ENCODE measurements at regions not wholly inside any gene's neighbourhood (a gene's known extent, or its start where the extent isn't known, plus 50 kb on each side); places are given as distances from the start of the nearest gene placed in this dataset.
"Not testable (repeated sequence)": the region's sequence is repeated elsewhere in the genome, so short reads cannot be mapped to it uniquely, and the experiment has no call there.

DNA sequence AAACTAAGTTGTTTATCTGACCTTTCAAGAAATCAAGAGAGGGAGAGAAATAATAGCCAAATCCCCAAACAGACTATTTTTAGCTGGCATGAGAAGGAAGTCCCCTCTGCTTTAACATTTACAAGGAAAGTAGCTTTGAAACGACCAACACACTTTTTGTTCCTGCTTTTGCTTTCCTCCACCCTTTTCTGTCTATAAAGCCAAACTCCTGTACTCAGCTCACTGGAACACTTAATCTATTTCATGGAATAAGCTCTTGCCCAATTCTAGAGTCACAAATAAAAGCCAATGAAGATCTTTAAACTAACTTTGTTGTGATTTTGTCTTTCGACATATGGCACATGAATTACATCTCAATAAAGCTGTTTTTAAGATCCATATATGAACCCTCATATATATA lies 86.8 kb upstream of the CCDC71L start:
- no peak for DNase-seq (ENCODE audit: low read depth in 1 of 2, low spot score in 1 of 2)

GRCh38 chr7:106749165-106749564 lies 88.2 kb upstream of the CCDC71L start:
- DNase-seq (ENCODE audit: low read depth in 1 of 2, low spot score in 1 of 2) = no peak

DNA sequence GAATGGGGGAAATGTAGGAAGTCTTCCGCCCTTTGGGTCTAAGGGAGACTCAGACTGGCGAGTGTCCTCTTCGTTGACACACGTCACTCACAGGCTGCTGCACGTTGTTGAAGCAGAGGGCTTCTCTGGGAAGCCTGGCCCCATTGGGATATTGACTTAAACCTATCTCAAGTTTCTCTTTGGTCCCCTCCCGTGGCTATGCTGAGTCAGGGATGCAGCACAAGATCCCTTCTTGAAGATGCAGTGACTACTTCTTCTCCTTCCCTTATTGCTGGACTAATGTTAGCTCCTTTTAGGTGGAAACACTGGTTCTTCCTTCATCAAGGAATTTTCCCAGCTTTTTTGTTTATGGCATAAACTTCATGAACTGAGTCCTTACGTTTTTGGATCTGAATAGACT lies 89.8 kb upstream of the CCDC71L start:
- no peak for DNase-seq (ENCODE audit: low read depth in 1 of 2, low spot score in 1 of 2)

- DNase-seq (ENCODE audit: low read depth in 1 of 2, low spot score in 1 of 2) = no peak
These were observed 91.4 kb upstream of the CCDC71L start for GRCh38 chr7:106752367-106752766.

DNA sequence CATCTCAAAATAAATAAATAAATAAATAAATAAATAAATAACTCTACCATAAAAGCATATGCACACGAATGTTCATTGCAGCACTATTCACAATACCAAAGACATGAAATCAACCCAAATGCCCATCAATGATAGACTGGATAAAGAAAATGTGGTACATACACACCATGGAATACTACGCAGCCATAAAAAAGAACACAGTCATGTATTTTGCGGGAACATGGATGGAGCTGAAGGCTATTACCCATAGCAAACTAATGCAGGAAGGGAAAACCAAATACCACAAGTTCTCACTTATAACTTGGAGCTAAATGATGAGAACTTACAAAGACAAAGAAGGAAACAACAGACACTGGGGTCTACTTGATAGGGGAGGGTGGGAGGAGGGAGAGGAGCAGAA lies 94.1 kb upstream of the CCDC71L start:
- DNase-seq (ENCODE audit: low read depth in 1 of 2, low spot score in 1 of 2) = not testable (repeated sequence)

DNA sequence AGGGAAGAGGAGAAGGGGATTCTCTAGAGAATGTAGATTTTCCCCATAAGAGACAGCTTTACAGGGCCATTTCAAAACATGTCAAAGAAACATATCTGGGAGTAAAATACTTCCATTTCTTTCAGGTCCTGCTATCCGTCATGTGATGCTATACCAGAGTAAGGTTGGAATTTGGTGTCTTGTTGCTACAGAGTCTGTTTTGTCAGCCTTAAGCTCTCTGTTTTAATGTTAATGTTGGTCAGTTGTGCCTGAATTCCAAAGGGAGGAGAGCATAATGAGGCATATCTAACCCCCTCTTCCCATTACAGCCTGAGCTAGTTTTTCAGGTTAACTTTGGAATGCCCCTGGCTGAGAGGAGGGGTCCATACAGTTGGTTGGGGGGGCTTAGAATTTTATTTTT lies 94.7 kb upstream of the CCDC71L start:
- no peak for DNase-seq (ENCODE audit: low read depth in 1 of 2, low spot score in 1 of 2)

DNA sequence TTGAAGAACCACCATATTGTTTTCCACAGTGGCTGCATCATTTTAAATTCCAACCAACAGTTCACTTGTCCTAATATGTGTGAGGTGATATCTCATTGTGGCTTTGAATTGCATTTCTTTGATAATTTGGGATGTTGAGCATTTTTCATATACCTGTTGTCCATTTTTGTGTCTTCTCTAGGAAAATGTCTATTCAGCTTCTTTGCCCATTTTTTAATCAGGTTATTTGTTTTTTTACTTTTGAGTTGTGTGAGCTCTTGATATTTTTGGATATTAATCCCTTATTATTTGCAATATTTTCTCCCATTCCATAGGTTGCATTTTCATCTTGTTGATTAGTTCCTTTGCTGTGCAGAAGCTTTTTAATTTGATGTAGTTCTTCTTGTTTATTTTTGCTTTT lies 95.1 kb upstream of the CCDC71L start:
- DNase-seq (ENCODE audit: low read depth in 1 of 2, low spot score in 1 of 2) = no peak

DNA sequence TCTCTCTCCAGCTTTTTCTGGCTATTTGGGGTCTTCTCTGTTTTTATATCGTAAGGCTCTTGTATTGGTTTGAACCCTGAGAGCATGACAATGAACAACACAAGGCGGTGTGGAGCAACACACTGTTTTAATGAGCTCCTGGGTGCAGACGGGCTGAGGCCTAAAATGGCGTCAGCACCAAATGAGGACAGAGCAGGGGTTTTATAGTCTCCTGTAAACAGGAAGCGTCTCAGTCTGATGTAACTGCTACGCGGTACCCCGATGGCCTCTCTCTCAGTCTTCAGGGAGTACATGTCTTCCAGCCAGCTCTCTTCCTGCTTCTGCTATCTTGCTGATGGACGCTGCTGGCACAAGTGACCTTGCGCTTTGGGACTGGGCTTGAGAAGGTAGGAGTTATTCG lies 95.9 kb upstream of the CCDC71L start:
- no peak for DNase-seq (ENCODE audit: low read depth in 1 of 2, low spot score in 1 of 2)

GRCh38 chr7:106757846-106758245 lies 96.9 kb upstream of the CCDC71L start:
- no peak for DNase-seq (ENCODE audit: low read depth in 1 of 2, low spot score in 1 of 2)

DNA sequence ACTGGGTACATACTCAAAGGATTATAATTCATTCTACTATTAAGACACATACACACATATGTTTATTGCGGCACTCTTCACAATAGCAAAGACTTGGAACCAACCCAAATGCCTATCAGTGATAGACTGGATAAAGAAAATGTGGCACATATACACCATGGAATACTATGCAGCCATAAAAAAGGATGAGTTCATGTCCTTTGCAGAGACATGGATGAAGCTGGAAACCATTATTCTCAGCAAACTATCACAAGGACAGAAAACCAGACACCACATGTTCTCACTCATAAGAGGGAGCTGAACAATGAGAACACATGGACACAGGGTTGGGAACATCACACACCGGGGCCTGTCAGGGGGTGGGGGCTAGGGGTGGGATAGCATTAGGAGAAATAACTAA lies 101.9 kb upstream of the CCDC71L start:
- DNase-seq (ENCODE audit: low read depth in 1 of 2, low spot score in 1 of 2) = not testable (repeated sequence)

DNA sequence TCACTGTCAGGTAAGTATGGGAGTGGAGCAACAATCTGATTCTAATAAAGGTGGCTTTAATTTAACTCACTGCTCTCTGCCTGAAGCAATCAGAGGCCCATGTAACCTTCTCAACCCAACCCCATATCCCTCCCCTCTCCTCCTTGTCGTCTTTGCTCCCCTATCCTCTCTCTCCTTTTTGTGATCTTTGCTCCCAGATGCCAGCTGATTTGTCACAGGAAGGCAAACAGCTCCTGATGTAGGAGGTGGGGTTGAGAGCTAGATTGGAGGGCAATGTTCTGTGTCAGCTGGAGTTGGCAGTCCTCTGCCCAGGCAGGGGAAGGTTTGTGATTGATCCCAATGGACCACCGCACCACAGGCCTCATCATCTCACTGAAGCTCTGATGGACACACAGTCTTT lies 101.4 kb upstream of the PIK3CG start:
- no peak for DNase-seq (ENCODE audit: low read depth in 1 of 2, low spot score in 1 of 2)

- DNase-seq (ENCODE audit: low read depth in 1 of 2, low spot score in 1 of 2) = no peak
These were observed 99.2 kb upstream of the PIK3CG start for GRCh38 chr7:106765727-106766355.

DNA sequence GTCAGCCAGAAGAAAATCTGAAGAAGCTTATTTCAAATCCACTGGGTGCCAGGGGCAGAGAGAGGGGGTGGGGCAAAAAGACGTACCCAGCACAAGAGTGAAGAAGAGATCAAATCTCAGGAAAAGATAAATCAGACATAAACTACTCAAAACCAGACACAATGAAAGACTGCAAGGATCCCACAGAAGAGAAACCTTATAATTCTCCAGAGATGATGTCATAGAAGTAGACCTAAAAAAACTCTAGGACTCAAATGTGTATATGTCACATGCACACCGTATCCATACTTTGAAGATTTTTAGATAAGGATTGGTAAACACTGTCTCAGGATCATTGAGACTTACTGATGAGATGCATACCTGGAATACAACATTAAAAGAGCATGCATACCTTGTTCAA lies 98.5 kb upstream of the PIK3CG start:
- no peak for DNase-seq (ENCODE audit: low read depth in 1 of 2, low spot score in 1 of 2)

DNA sequence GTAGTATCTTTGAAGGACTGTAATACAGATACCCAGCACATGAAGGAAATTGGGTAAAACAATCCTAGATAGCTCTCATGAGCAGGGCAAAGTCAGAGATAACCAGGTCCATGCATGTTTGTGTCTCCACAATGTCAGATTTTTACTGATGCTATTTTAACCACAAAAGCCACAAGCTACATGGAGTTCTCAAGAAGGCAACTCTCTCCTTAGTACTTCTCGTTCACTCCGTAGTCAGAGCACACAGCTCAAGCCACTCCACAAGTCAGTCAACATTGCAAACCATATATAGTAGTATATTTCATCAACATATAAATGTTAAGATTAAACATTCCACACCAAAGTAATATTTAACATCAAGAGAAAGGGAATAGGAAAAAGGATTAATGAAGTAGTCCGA lies 98.0 kb upstream of the PIK3CG start:
- no peak for DNase-seq (ENCODE audit: low read depth in 1 of 2, low spot score in 1 of 2)

GRCh38 chr7:106767498-106768323 lies 97.4 kb upstream of the PIK3CG start:
- DNase-seq (ENCODE audit: low read depth in 1 of 2, low spot score in 1 of 2) = no peak

DNA sequence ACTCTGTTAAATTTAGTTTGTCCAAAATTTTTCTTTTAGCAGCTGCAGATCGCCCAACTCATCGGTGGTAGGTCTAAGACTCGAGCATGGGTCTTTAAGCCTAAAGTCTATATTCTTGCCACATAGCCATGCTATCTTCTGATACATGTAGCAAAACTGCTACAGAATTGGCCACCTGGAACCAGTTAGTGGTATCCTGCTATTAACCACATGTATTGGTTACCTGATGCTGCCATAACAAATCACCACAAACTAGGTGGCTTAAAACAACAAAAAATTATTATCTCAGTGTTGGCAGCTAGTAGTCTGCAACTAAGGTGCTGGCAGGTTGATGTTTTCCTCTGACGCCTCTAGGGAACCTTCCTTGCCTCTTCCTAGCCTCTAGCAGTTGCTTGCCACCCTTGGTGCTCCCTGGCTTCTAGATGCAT lies 96.7 kb upstream of the PIK3CG start:
- DNase-seq (ENCODE audit: low read depth in 1 of 2, low spot score in 1 of 2) = no peak

GRCh38 chr7:106770191-106770590 lies 94.9 kb upstream of the PIK3CG start:
- no peak for DNase-seq (ENCODE audit: low read depth in 1 of 2, low spot score in 1 of 2)

DNA sequence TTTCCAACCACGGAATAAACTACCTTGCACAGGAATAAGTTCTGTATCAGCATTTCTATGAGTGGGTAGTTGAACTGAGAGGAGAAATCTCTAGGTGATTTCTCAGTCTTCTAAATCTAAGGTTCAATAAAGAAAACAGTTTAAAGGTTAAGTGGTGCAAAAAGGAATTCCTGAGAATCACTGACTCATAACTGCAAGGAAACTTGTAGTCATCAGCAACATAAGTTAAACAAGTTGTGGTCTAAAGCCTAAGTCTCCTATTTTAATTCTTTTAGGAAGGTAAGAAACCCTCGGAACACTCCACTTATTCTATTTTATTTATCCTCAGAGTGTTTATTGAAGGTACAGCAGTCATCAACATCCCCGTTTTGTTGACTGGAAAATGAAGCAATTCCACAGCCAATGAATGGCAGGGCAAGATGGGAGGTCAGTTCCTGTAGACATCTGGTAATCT lies 92.4 kb upstream of the PIK3CG start:
- peak in 1 of 2 donors; percentile 42 for DNase-seq (ENCODE audit: low read depth in 1 of 2, low spot score in 1 of 2)

- no peak for DNase-seq (ENCODE audit: low read depth in 1 of 2, low spot score in 1 of 2)
These were observed 91.9 kb upstream of the PIK3CG start for GRCh38 chr7:106773228-106773627.

DNA sequence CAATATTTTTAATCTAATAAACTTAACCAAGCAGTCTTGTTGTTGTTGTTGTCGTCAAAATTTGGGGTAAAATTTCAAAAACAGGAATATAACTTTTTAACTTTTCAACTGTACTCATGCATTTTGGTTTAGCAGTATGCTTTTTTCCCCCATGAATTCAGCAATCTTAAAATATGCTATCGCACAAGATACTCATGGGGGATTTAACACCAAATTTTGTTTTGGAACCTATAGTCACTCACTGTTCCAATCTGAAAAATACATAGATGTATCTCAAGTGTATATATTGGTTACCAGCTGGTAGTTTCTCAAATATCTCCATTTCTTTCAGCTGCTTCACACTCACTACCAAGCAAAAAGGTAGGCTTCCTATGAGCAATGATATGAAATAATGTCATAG lies 91.4 kb upstream of the PIK3CG start:
- DNase-seq (ENCODE audit: low read depth in 1 of 2, low spot score in 1 of 2) = no peak

GRCh38 chr7:106774213-106774767 lies 90.8 kb upstream of the PIK3CG start:
- DNase-seq (ENCODE audit: low read depth in 1 of 2, low spot score in 1 of 2) = no peak

DNA sequence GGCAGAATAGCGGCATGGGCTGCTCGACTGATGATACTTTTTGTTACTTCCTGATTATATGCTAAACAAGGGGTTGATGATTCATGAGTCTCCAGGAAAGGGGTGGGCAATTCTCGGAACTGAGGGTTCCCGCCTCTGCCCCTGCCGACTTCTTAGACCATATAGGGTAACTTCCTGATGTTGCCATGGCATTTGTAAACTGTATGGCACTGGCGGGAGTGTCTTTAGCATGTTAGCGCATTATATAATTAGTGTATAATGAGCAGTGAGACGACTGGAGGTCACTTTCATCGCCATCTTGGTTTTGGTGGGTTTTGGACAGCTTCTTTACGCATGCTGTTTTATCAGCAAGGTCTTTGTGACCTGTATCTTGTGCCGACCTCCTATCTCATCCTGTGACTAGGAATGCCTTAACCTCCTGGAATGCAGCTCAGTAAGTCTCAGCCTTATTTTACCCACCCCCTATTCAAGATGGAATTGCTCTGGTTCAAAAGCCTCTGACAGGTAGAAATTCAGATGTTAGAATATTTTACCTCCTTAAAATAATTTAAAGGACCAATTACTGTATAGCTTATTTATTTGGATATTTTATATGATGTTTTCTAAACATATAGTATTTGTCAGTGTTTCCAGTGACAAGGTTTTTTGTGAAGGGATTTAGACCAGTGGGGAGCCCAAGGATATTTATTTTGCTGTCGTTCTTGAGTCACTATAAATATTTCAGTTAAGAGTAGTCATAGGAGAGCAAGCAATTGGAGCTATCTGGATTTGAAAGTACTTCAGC lies 90.1 kb upstream of the PIK3CG start:
- DNase-seq (ENCODE audit: low read depth in 1 of 2, low spot score in 1 of 2) = no peak

All from activated CD4-positive, alpha-beta T cell treated with anti-CD3 and anti-CD28 coated beads, Interleukin-2, amount 50 U/mL, for 24 hours (primary cell).